H9 (cell line): ENCODE measurements at regions not wholly inside any gene's neighbourhood (a gene's known extent, or its start where the extent isn't known, plus 50 kb on each side); places are given as distances from the start of the nearest gene placed in this dataset.

Experiments used
- DNase-seq: peaks from one replicate; pipeline ENCODE4 v3.0.0-alpha.2; 2017
- H2AFZ ChIP-seq: one replicate; pipeline ENCODE4 v1.6.1; 2013; ENCODE audit warnings: mild to moderate bottlenecking, low read length, control low read depth, moderate library complexity
- H2AK5ac ChIP-seq: 2 replicates; pipeline ENCODE4 v1.6.1; 2013; ENCODE audit warnings: low read length, control low read depth, mixed read lengths; ENCODE audit not compliant: insufficient read length
- H2BK120ac ChIP-seq: one replicate; pipeline ENCODE4 v1.6.1; 2013; ENCODE audit warnings: low read depth, mild to moderate bottlenecking, low read length, control low read depth, inconsistent platforms; ENCODE audit not compliant: poor library complexity, severe bottlenecking
- H2BK12ac ChIP-seq: 2 replicates; pipeline ENCODE4 v1.6.1; 2013; ENCODE audit warnings: low read length, control low read depth, mixed read lengths, low read depth; ENCODE audit not compliant: insufficient read length
- H2BK15ac ChIP-seq: 2 replicates; pipeline ENCODE4 v1.6.1; 2013; ENCODE audit warnings: low read depth, low read length, control low read depth
- H2BK20ac ChIP-seq: one replicate; pipeline ENCODE4 v1.6.1; 2013; ENCODE audit warnings: low read depth, mild to moderate bottlenecking, low read length, control low read depth, inconsistent platforms; ENCODE audit not compliant: poor library complexity, severe bottlenecking
- H2BK5ac ChIP-seq: 2 replicates; pipeline ENCODE4 v1.6.1; 2013; ENCODE audit warnings: low read length, control low read depth, mixed read lengths; ENCODE audit not compliant: insufficient read length
- H3K14ac ChIP-seq: 2 replicates; pipeline ENCODE4 v1.6.1; 2013; ENCODE audit warnings: low read length, control low read depth; ENCODE audit not compliant: insufficient read depth
- H3K18ac ChIP-seq: 2 replicates; pipeline ENCODE4 v1.6.1; 2013; ENCODE audit warnings: low read depth, mild to moderate bottlenecking, mixed read lengths, low read length, control low read depth; ENCODE audit not compliant: insufficient read length
- H3K23ac ChIP-seq: 2 replicates; pipeline ENCODE4 v1.6.1; 2013; ENCODE audit warnings: low read length, control low read depth, mixed read lengths, low read depth; ENCODE audit not compliant: insufficient read length
- H3K23me2 ChIP-seq: 2 replicates; pipeline ENCODE4 v1.6.1; 2013; ENCODE audit warnings: low read depth, mild to moderate bottlenecking, mixed read lengths, low read length, control low read depth; ENCODE audit not compliant: insufficient read length, poor library complexity, severe bottlenecking
- H3K27ac ChIP-seq: 2 replicates; pipeline ENCODE4 v1.5.1; 2013; ENCODE audit warnings: low read length, control low read depth, mixed read lengths, low read depth; ENCODE audit not compliant: insufficient read length
- H3K27me3 ChIP-seq: 2 replicates; pipeline ENCODE4 v1.6.1; 2013; ENCODE audit warnings: low read length, control low read depth, inconsistent platforms; ENCODE audit not compliant: insufficient read depth
- H3K4ac ChIP-seq: 2 replicates; pipeline ENCODE4 v1.6.1; 2013; ENCODE audit warnings: low read depth, mild to moderate bottlenecking, control low read depth, inconsistent platforms, low read length, moderate library complexity
- H3K4me1 ChIP-seq: 2 replicates; pipeline ENCODE4 v1.6.1; 2013; ENCODE audit warnings: low read length, control low read depth, inconsistent platforms; ENCODE audit not compliant: insufficient read depth
- H3K4me2 ChIP-seq: 2 replicates; pipeline ENCODE4 v1.6.1; 2013; ENCODE audit warnings: low read length, control low read depth, mixed read lengths; ENCODE audit not compliant: insufficient read length, insufficient read depth
- H3K56ac ChIP-seq: 2 replicates; pipeline ENCODE4 v1.6.1; 2013; ENCODE audit warnings: low read depth, mild to moderate bottlenecking, mixed read lengths, low read length, control low read depth; ENCODE audit not compliant: insufficient read length
- H3K79me1 ChIP-seq: 2 replicates; pipeline ENCODE4 v1.6.1; 2013; ENCODE audit warnings: low read depth, mild to moderate bottlenecking, moderate library complexity, low read length, control low read depth, inconsistent platforms; ENCODE audit not compliant: insufficient read depth, poor library complexity, severe bottlenecking
- H3K79me2 ChIP-seq: 2 replicates; pipeline ENCODE4 v1.6.1; 2013; ENCODE audit warnings: low read length, control low read depth, inconsistent platforms; ENCODE audit not compliant: insufficient read depth
- H3K9ac ChIP-seq: 2 replicates; pipeline ENCODE4 v1.6.1; 2013; ENCODE audit warnings: low read length, control low read depth, mixed read lengths; ENCODE audit not compliant: insufficient read length; ENCODE audit errors: extremely low read depth
- H3K9me3 ChIP-seq: one replicate; pipeline ENCODE4 v1.6.1; 2013; ENCODE audit warnings: low read depth, low read length, inconsistent platforms; ENCODE audit not compliant: control insufficient read depth
- H3T11ph ChIP-seq: one replicate; pipeline ENCODE4 v1.6.1; 2013; ENCODE audit warnings: mild to moderate bottlenecking, low read length, control low read depth, inconsistent platforms
- H4K20me1 ChIP-seq: one replicate; pipeline ENCODE4 v1.6.1; 2013; ENCODE audit not compliant: control insufficient read depth, insufficient read length, insufficient read depth
- H4K5ac ChIP-seq: 2 replicates; pipeline ENCODE4 v1.6.1; 2013; ENCODE audit warnings: low read depth, mild to moderate bottlenecking, mixed read lengths, low read length, control low read depth; ENCODE audit not compliant: insufficient read length
- H4K8ac ChIP-seq: replicated peaks from 2 replicates; pipeline ENCODE4 v1.6.1; 2013; ENCODE audit warnings: low read length, control low read depth, mixed read lengths, low read depth; ENCODE audit not compliant: insufficient read length
- H4K91ac ChIP-seq: 2 replicates; pipeline ENCODE4 v1.6.1; 2013; ENCODE audit warnings: low read depth, mild to moderate bottlenecking, moderate library complexity, mixed read lengths, low read length, control low read depth; ENCODE audit not compliant: insufficient read length
- H3K27ac Mint-ChIP-seq, 3 experiments: 2 replicates in 2 of 3; 3 replicates in 1 of 3; pipeline ENCODE4 v1.8.0; 2020 to 2021; ENCODE audit warnings: mixed read lengths in 3 of 3, mild to moderate bottlenecking in 1 of 3, moderate library complexity in 1 of 3
- H3K27me3 Mint-ChIP-seq: 2 replicates; pipeline ENCODE4 v1.8.0; 2021; ENCODE audit warnings: low read depth, mild to moderate bottlenecking, moderate library complexity, mixed read lengths
- H3K36me3 Mint-ChIP-seq, 3 experiments: 2 replicates in 2 of 3; 3 replicates in 1 of 3; pipeline ENCODE4 v1.8.0; 2020 to 2021; ENCODE audit warnings: low read depth in 3 of 3, mixed read lengths in 3 of 3; ENCODE audit not compliant: insufficient read depth in 1 of 3
- H3K4me1 Mint-ChIP-seq, 2 experiments: 2 replicates each; pipeline ENCODE4 v1.8.0; 2020; ENCODE audit warnings: mixed read lengths in 2 of 2
- H3K4me3 Mint-ChIP-seq, 2 experiments: 2 replicates in 1 of 2; 3 replicates in 1 of 2; pipeline ENCODE4 v1.8.0; 2020 to 2021; ENCODE audit warnings: mild to moderate bottlenecking in 2 of 2, mixed read lengths in 2 of 2, moderate library complexity in 1 of 2
- H3K9me3 Mint-ChIP-seq, 2 experiments: 2 replicates in 1 of 2; 3 replicates in 1 of 2; pipeline ENCODE4 v1.8.0; 2020; ENCODE audit warnings: mild to moderate bottlenecking in 2 of 2, mixed read lengths in 2 of 2, moderate library complexity in 1 of 2
- WGBS: extraction: QIAGEN DNeasy Blood & Tissue Kit; methylation state at CpG from one replicate; pipeline ENCODE4 v1.1.7; 2013; ENCODE audit warnings: missing lambda C conversion rate, low lambda C conversion rate, mixed read lengths; ENCODE audit not compliant: insufficient read length; ENCODE audit errors: extremely low coverage; 5-methylcytosine and 5-hydroxymethylcytosine counted together
- TF ChIP-seq, protein P1 (sequence below): fragments of 200-600 bp; sonication (generic); conservative IDR thresholded peaks from 3 replicates; pipeline ENCODE4 v1.8.0; 2021; ENCODE audit warnings: antibody characterized with exemption, mild to moderate bottlenecking

- H3K27me3 Mint-ChIP-seq = no peaks in the 10 kb centered on the region
- DNase-seq = no peak
- H3K14ac ChIP-seq = no peak overlapping the region
- WGBS = no CpG with 5 or more reads among the region's 4 CpGs
- no peak overlapping the region for H3K9ac ChIP-seq
- no peak overlapping the region for H2BK20ac ChIP-seq
- no peak overlapping the region for H4K91ac ChIP-seq
- no peaks in the 10 kb centered on the region for H3K23me2 ChIP-seq
- H2BK12ac ChIP-seq = no peak overlapping the region
- no peak overlapping the region for H2AK5ac ChIP-seq
- TF ChIP-seq, protein P1, sequence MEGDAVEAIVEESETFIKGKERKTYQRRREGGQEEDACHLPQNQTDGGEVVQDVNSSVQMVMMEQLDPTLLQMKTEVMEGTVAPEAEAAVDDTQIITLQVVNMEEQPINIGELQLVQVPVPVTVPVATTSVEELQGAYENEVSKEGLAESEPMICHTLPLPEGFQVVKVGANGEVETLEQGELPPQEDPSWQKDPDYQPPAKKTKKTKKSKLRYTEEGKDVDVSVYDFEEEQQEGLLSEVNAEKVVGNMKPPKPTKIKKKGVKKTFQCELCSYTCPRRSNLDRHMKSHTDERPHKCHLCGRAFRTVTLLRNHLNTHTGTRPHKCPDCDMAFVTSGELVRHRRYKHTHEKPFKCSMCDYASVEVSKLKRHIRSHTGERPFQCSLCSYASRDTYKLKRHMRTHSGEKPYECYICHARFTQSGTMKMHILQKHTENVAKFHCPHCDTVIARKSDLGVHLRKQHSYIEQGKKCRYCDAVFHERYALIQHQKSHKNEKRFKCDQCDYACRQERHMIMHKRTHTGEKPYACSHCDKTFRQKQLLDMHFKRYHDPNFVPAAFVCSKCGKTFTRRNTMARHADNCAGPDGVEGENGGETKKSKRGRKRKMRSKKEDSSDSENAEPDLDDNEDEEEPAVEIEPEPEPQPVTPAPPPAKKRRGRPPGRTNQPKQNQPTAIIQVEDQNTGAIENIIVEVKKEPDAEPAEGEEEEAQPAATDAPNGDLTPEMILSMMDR = no peak
- no peak overlapping the region for H3K23ac ChIP-seq
- no peak overlapping the region for H4K8ac ChIP-seq
- no peaks in the 10 kb centered on the region for H3K4me1 ChIP-seq
- H2AFZ ChIP-seq = no peak overlapping the region
- H3K18ac ChIP-seq = no peak overlapping the region
- H2BK5ac ChIP-seq = no peak overlapping the region
- H4K5ac ChIP-seq = no peak overlapping the region
- H4K20me1 ChIP-seq = no peaks in the 10 kb centered on the region
- H3K4me3 Mint-ChIP-seq = no peak overlapping the region
- no peak overlapping the region for H2BK120ac ChIP-seq
- no peak overlapping the region for H3K27ac ChIP-seq
- H3K79me2 ChIP-seq = no peaks in the 10 kb centered on the region
- H3T11ph ChIP-seq = no peak overlapping the region
- no peaks in the 10 kb centered on the region for H3K36me3 Mint-ChIP-seq
- H3K4me1 Mint-ChIP-seq = 0 out of 4 replicates have a peak, but pooled peaks cover 0 to 2% of the 10 kb centered on the region in 2 experiments
- H3K27me3 ChIP-seq = no peaks in the 10 kb centered on the region
- H3K79me1 ChIP-seq = no peaks in the 10 kb centered on the region
- H3K4me2 ChIP-seq = no peak overlapping the region
- H3K9me3 ChIP-seq = no peaks in the 10 kb centered on the region
- H3K27ac Mint-ChIP-seq = no peak overlapping the region
- no peak overlapping the region for H3K56ac ChIP-seq
- H3K9me3 Mint-ChIP-seq = no peaks in the 10 kb centered on the region
- H2BK15ac ChIP-seq = no peak overlapping the region
- no peak overlapping the region for H3K4ac ChIP-seq
Measured at GRCh38 chr13:37353911-37354310, 244.7 kb downstream of the POSTN start.
